Neural progenitor cell (in vitro differentiated cells): ENCODE measurements at regions not wholly inside any gene's neighbourhood (a gene's known extent, or its start where the extent isn't known, plus 50 kb on each side); places are given as distances from the start of the nearest gene placed in this dataset.

Experiments used
- CTCF ChIP-seq: fragments of 200-600 bp; sonication (generic); IDR thresholded peaks from 2 replicates; pipeline ENCODE4 v1.5.1; 2017; ENCODE audit warnings: antibody characterized with exemption, mild to moderate bottlenecking
- EZH2 ChIP-seq: fragments of 200-600 bp; sonication (generic); IDR thresholded peaks from 2 replicates; pipeline ENCODE4 v1.6.1; 2017; ENCODE audit warnings: antibody characterized with exemption, mild to moderate bottlenecking, moderate library complexity
- EZH2phosphoT487 ChIP-seq: fragments of 200-600 bp; sonication (generic); IDR thresholded peaks from 2 replicates; pipeline ENCODE4 v1.6.1; 2017; ENCODE audit warnings: antibody characterized with exemption

- TF ChIP-seq CTCF (no peak), EZH2 (no peak), EZH2phosphoT487 (no peak)
These were observed 482.2 kb downstream of the NTRK2 start for GRCh38 chr9:85151741-85152140.
